Activated T-helper 2 cell treated with anti-CD3 and anti-CD28 coated beads, Interferon-gamma antibody, Interleukin-2, Interleukin-4, amounts not matched to agents 10 μg/mL and 5 μg/mL and 100 μg/mL, durations not matched to agents 14 hours and 24 hours and 36 hours (primary cell): ENCODE measurements at regions not wholly inside any gene's neighbourhood (a gene's known extent, or its start where the extent isn't known, plus 50 kb on each side); places are given as distances from the start of the nearest gene placed in this dataset.

ENCODE experiments used
- DNase-seq: peaks from one replicate; pipeline ENCODE4 v3.0.0; 2021; ENCODE audit warnings: low spot score
- H3K27ac Mint-ChIP-seq: one replicate; pipeline ENCODE4 v1.8.0; 2021; ENCODE audit warnings: mixed read lengths
- H3K27me3 Mint-ChIP-seq: one replicate; pipeline ENCODE4 v1.8.0; 2021; ENCODE audit warnings: low read depth, mixed read lengths
- H3K36me3 Mint-ChIP-seq: one replicate; pipeline ENCODE4 v1.8.0; 2021; ENCODE audit warnings: low read depth, mixed read lengths
- H3K4me1 Mint-ChIP-seq: one replicate; pipeline ENCODE4 v1.8.0; 2021; ENCODE audit warnings: low read depth, mixed read lengths
- H3K4me3 Mint-ChIP-seq: one replicate; pipeline ENCODE4 v1.8.0; 2021; ENCODE audit warnings: low read depth, mild to moderate bottlenecking, moderate library complexity, mixed read lengths
- H3K9me3 Mint-ChIP-seq: one replicate; pipeline ENCODE4 v1.8.0; 2021; ENCODE audit warnings: mixed read lengths
- intact Hi-C: fragments of 100-400 bp; cut with micrococcal nuclease; formaldehyde crosslinking; loops from one replicate; pipeline ENCODE4 v1.15.1; 2023

DNA sequence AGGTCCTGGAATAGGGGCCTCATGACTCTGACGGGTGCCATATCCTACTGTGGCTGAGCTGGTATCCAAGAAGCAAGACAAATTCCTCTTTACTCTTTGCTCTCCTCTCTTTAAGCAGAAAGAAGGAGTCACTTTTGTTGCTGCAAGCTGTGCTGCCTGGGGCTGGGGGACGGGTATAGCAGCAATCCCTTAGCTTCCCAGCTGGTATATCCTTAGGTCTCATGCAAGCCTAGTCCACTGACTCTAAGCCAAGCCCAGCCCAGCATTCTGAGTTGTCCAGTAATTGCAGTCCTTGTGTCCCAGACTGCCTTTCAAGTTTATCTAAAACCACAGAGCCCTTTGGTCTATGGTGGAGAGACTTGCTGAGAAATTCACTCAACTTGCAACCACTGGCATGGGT, 893.0 kb upstream of the PRR20A start:
- Mint-ChIP-seq H3K9me3 (peaks cover 64% of the 10 kb centered on the region), H3K4me3 (no peak overlapping the region), H3K4me1 (no peaks in the 10 kb centered on the region), H3K36me3 (no peaks in the 10 kb centered on the region), H3K27me3 (no peaks in the 10 kb centered on the region), H3K27ac (no peak overlapping the region)
- no peak for DNase-seq
- intact Hi-C loops, result no loop called here

DNA sequence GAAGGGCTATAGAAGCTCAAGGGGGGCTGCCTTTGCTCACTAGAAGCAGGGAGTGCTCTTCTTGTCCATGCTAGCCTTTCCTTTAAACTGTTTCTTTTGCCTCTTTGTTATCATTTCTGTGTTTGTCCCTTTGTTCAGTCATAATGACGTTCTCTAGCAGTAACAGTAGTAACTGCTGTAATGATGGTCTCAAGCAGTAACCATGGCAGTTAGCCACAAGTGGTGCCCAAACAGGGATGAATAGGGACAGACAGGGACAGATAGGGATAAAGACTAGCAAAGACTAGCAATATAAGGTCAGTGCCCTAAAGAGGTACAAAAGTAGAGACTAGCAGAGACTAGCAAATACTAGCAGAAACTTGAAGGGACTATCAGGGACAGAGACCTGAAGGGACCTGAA, 869.0 kb upstream of the PRR20A start:
- no peaks in the 10 kb centered on the region for H3K4me1 Mint-ChIP-seq

DNA sequence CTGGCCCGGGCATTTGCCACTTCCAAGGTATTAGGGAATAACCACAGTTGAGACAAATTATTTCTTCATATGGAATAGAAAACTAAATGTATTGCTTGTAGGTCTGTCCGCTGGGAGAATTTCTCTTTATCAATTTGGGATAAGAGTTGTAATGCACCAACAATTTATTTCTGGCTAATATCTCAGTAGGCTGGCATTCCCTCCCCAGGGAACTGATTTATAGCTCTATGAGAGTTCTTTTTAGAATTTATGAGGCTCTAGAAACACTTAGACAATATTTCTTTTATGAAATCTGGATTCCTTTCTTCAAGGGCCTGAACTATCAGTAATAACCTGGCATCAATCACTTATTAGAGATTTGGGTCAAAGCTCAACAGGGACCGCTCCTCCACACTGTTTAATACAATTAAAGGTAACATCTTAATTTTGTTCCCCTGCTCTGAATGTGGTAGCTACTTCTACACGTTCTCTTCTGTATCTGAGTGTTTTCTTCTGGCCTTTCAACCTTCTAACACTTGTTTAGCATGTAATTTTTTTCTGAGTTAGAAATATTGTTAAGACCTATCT, 857.4 kb upstream of the PRR20A start:
- Mint-ChIP-seq H3K9me3 (peaks cover 57% of the 10 kb centered on the region), H3K27ac (no peak overlapping the region), H3K4me3 (no peak overlapping the region), H3K4me1 (no peaks in the 10 kb centered on the region), H3K36me3 (no peaks in the 10 kb centered on the region), H3K27me3 (no peaks in the 10 kb centered on the region)
- intact Hi-C loops, result no loop called here
- no peak for DNase-seq

More for the DNA sequence above, 869.0 kb upstream of the PRR20A start:
- no peak overlapping the region for H3K4me3 Mint-ChIP-seq
- no peaks in the 10 kb centered on the region for H3K36me3 Mint-ChIP-seq
- DNase-seq, result no peak
- H3K27ac Mint-ChIP-seq, result no peak overlapping the region
- peaks cover 31% of the 10 kb centered on the region for H3K9me3 Mint-ChIP-seq
- H3K27me3 Mint-ChIP-seq, result no peaks in the 10 kb centered on the region
- intact Hi-C loops, result no loop called here

DNA sequence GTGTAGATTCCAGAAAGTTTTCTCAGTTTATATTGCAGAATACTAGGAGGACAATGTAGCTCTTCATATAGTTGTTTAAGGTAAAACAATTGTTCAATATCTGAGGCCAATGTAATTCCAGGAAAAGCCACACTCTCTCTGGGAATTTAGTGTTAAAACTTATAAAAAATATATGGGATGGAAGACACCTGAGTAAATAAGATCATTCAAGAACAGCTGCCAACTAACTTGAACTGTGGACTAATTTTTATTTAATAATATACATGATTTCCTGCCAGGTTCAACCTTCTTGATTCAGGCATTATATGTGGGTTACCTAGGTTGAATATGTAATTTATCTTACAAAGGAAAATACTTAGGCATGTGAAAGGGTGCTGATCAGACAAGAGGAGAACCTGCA, 841.1 kb upstream of the PRR20A start:
- Mint-ChIP-seq H3K9me3 (peaks cover 21% of the 10 kb centered on the region), H3K27me3 (no peaks in the 10 kb centered on the region), H3K4me3 (no peak overlapping the region), H3K36me3 (no peaks in the 10 kb centered on the region), H3K27ac (no peak overlapping the region), H3K4me1 (no peaks in the 10 kb centered on the region)
- no peak for DNase-seq
- intact Hi-C loops, result no loop called here

DNA sequence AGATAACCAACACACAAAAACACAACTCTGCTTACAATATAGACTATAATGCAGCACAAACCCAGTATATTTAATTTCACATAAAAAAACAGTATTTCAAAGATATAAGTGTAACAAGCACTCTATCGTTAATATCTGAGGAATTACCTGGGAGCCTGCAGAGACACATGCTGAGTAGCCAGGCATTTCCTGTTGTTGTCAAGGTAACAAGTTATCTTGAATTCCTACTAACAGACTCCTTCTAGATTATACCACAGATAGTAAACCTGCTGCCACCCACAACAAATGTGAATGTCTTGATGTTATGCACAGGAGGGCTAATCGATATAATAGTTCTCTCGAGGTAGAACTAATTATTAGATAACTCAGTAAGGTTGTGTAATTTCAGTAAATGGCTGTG, 826.0 kb upstream of the PRR20A start:
- no peak for DNase-seq
- Mint-ChIP-seq H3K4me1 (no peaks in the 10 kb centered on the region), H3K27me3 (no peaks in the 10 kb centered on the region), H3K36me3 (no peaks in the 10 kb centered on the region), H3K27ac (no peak overlapping the region), H3K9me3 (peaks cover 40% of the 10 kb centered on the region), H3K4me3 (no peak overlapping the region)
- intact Hi-C loops, result no loop called here

DNA sequence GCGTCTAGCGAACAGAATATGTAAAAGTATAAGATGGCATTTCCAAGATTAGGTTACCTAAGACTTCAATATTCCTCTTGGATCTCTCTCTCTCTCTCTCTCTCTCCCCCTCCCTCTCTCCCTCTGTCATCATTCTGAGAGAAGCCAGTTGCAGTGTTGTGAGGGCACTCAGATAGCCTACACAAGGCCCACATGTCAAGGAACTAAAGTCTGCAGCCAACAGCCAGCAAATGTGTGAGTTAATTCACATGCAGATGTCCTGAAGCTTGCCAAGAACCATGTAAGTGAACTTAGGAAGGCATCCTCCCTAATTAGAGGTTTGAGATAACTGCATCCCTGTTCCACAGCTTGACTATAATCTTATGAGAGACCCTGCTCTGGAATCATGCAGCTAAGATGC, 822.9 kb upstream of the PRR20A start:
- no peaks in the 10 kb centered on the region for H3K36me3 Mint-ChIP-seq
- DNase-seq, result no peak

DNA sequence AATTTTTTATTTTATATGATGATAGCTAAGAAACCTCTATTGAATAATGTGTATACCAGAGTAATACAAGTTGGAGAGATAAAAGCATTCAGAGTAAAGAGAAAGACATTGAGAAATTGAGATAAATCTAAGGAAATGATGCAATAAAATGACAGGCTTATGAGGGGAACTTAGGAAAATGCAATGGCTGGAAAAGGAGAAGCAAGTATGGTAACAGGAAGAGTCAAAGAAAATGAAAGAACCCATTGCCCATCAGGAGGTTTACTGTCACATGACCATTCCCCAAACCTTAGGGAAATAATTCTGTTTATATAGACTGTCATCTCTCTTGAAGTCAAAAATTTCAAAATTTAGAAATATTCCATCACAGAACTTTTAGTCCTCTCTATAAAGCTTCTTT, 808.0 kb upstream of the PRR20A start:
- Mint-ChIP-seq H3K36me3 (no peaks in the 10 kb centered on the region), H3K4me1 (no peaks in the 10 kb centered on the region), H3K9me3 (peaks cover 32% of the 10 kb centered on the region), H3K4me3 (no peak overlapping the region), H3K27ac (no peak overlapping the region), H3K27me3 (no peaks in the 10 kb centered on the region)
- intact Hi-C loops, result no loop called here
- no peak for DNase-seq

More for the DNA sequence above, 822.9 kb upstream of the PRR20A start:
- no peak overlapping the region for H3K4me3 Mint-ChIP-seq
- H3K27ac Mint-ChIP-seq, result no peak overlapping the region
- H3K27me3 Mint-ChIP-seq, result no peaks in the 10 kb centered on the region
- no peaks in the 10 kb centered on the region for H3K4me1 Mint-ChIP-seq
- intact Hi-C loops, result no loop called here
- H3K9me3 Mint-ChIP-seq, result peaks cover 41% of the 10 kb centered on the region

DNA sequence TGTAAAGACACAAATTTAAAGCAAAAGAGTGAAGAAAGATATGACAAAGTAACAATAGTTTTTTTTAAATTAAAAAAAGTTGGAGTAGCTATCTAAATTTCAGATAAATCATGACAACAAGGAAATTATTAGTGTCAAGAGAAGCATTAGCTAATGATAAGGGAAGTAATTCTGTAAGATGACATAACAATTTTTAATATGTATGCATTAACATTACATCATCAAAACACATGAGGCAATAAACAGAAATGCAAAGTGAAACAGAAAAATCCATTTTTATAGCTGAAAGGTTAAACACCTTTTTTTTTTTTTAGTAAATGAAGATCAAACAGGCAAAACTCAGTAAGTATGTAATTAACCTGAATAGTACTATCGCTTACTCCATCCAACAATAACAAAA, 804.9 kb upstream of the PRR20A start:
- H3K4me1 Mint-ChIP-seq, result no peaks in the 10 kb centered on the region
- H3K9me3 Mint-ChIP-seq, result peaks cover 34% of the 10 kb centered on the region
- no peak overlapping the region for H3K27ac Mint-ChIP-seq
- no peak for DNase-seq
- no peaks in the 10 kb centered on the region for H3K27me3 Mint-ChIP-seq
- H3K36me3 Mint-ChIP-seq, result no peaks in the 10 kb centered on the region
- no peak overlapping the region for H3K4me3 Mint-ChIP-seq
- intact Hi-C loops, result no loop called here

DNA sequence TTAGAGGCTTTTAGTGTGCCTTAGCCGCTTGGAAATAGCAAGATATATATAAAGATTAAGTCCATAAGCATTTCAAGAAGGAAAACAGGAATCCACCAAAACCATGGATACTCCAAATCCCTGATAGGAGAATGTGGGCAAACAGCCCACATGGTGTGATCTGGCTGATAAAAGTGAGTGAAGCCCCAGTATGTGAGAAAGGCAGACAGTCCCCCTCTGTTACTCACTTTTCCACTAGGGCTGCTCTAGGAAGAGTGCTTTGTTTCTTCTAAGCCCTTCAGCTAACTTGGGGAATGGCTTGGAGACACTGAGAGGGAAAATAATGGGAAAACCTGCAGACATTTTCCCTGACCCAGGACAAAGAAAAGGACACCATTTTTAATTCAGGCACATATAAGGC, 802.3 kb upstream of the PRR20A start:
- Mint-ChIP-seq H3K27me3 (no peaks in the 10 kb centered on the region), H3K9me3 (peaks cover 46% of the 10 kb centered on the region), H3K4me3 (no peak overlapping the region), H3K27ac (no peak overlapping the region), H3K4me1 (no peaks in the 10 kb centered on the region), H3K36me3 (no peaks in the 10 kb centered on the region)
- intact Hi-C loops, result no loop called here
- no peak for DNase-seq

DNA sequence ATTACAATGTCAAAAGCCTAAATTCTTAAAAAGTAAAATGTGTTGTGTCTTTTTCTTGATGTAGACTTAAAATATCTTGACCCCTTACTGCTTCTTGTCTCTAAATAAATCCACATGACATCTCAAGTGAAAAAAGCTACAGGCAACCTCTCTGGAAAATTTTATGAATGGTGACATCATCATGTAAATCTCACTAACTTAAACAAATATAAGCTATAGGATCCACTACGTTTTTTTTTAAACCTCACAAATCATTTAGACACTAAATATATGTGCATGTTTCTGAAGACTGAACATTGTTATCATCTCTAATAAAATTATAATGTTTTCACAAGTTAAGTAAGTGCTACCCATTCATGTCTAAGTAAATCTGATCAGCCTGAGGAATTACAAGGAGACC, 793.7 kb upstream of the PRR20A start:
- Mint-ChIP-seq H3K27ac (no peak overlapping the region), H3K36me3 (no peaks in the 10 kb centered on the region), H3K9me3 (peaks cover 53% of the 10 kb centered on the region), H3K27me3 (no peaks in the 10 kb centered on the region), H3K4me1 (no peaks in the 10 kb centered on the region), H3K4me3 (no peak overlapping the region)
- intact Hi-C loops, result no loop called here
- DNase-seq, result no peak

DNA sequence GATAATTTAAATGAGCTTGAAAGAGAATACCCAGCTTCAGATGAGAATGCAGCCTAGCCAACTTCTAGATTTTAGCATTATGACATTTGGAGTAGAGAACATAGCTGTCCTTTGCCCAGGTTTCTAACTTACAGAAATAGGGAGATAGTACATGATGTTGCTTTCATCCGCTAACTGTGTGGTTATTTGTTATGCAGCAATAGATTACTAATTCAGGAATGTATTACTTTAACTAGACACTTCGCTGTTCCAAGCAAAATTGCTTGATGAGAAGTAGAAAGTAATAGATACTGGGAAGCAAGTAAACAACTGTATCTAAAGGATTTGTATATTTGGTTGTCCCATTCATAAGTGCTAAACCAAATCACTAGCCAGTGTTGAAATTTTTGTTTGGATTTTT, 790.9 kb upstream of the PRR20A start:
- no peak for DNase-seq
- peaks cover 42% of the 10 kb centered on the region for H3K9me3 Mint-ChIP-seq
- intact Hi-C loops, result no loop called here
- H3K36me3 Mint-ChIP-seq, result no peaks in the 10 kb centered on the region
- no peak overlapping the region for H3K27ac Mint-ChIP-seq
- H3K4me1 Mint-ChIP-seq, result no peaks in the 10 kb centered on the region
- no peak overlapping the region for H3K4me3 Mint-ChIP-seq
- no peaks in the 10 kb centered on the region for H3K27me3 Mint-ChIP-seq

DNA sequence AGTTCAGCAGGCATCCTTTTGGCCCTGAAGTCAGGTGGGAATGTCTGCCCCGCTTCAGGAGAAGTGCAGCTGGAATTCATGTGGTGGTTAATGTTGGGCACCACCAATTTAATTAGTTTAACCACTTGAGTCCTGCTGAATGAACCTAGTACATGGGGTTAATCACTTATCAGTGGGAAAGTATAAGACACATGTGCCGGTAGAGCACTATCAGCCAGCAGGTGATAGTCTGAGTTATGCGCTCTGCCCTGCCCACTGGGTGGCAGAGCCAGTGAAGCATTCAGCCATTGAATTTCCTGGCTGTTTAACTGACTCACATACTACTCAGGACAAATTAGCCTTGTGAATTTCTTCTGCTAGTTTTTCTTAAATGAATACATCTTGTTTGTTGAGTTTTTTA, 789.7 kb upstream of the PRR20A start:
- intact Hi-C loops, result no loop called here
- Mint-ChIP-seq H3K27ac (no peak overlapping the region), H3K27me3 (no peaks in the 10 kb centered on the region), H3K36me3 (no peaks in the 10 kb centered on the region), H3K4me3 (no peak overlapping the region), H3K9me3 (peaks cover 44% of the 10 kb centered on the region), H3K4me1 (no peaks in the 10 kb centered on the region)
- no peak for DNase-seq

DNA sequence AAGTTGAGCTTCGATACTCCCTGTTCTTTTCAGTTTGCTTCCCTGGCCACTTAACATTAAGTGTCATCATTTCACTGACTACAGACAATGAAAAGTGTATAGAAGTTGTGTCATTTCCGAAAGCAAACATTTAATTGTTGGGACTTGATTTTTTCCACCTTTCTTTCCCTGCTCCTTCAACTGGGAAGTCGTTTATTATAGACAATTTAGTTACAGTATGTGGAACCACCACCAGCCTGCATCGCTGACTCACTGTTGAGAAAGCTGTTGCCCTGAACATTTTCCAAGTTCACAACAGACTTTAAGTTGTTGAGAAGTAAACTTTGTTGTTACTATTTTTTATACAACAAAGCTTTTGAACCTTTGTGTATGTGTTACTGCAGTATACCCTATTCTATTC, 788.4 kb upstream of the PRR20A start:
- no peak overlapping the region for H3K27ac Mint-ChIP-seq
- H3K4me3 Mint-ChIP-seq, result no peak overlapping the region
- H3K9me3 Mint-ChIP-seq, result peaks cover 47% of the 10 kb centered on the region
- no peaks in the 10 kb centered on the region for H3K4me1 Mint-ChIP-seq
- no peaks in the 10 kb centered on the region for H3K27me3 Mint-ChIP-seq
- no peak for DNase-seq
- intact Hi-C loops, result no loop called here
- no peaks in the 10 kb centered on the region for H3K36me3 Mint-ChIP-seq

DNA sequence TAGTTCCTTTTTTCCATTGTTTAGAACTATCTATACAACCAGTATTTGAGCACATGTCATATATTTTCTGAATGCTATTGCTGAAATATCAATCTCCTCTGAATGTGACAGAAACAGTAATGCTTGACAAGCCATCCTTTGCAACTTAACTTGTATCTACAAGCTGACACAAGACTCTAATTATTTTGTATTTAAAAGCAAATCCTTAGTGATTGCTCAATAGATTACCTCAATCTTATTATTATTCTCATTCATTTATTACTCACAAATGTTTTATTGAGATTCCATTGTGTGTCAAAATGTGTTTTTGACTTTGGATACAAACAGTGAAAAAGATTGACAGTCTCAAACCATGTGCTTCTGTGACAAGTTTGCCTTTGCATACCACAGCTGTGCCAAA, 787.8 kb upstream of the PRR20A start:
- no peak overlapping the region for H3K27ac Mint-ChIP-seq
- peaks cover 48% of the 10 kb centered on the region for H3K9me3 Mint-ChIP-seq
- no peaks in the 10 kb centered on the region for H3K4me1 Mint-ChIP-seq
- intact Hi-C loops, result no loop called here
- no peaks in the 10 kb centered on the region for H3K27me3 Mint-ChIP-seq
- H3K36me3 Mint-ChIP-seq, result no peaks in the 10 kb centered on the region
- DNase-seq, result no peak
- H3K4me3 Mint-ChIP-seq, result no peak overlapping the region
